ENCODE measurements at regions not wholly inside any gene's neighbourhood (a gene's known extent, or its start where the extent isn't known, plus 50 kb on each side); places are given as distances from the start of the nearest gene placed in this dataset.
A peak's percentile ranks its signal among the peaks of the same experiment; 100 is the strongest.
"Not testable (repeated sequence)": the region's sequence is repeated elsewhere in the genome, so short reads cannot be mapped to it uniquely, and the experiment has no call there.

DNA sequence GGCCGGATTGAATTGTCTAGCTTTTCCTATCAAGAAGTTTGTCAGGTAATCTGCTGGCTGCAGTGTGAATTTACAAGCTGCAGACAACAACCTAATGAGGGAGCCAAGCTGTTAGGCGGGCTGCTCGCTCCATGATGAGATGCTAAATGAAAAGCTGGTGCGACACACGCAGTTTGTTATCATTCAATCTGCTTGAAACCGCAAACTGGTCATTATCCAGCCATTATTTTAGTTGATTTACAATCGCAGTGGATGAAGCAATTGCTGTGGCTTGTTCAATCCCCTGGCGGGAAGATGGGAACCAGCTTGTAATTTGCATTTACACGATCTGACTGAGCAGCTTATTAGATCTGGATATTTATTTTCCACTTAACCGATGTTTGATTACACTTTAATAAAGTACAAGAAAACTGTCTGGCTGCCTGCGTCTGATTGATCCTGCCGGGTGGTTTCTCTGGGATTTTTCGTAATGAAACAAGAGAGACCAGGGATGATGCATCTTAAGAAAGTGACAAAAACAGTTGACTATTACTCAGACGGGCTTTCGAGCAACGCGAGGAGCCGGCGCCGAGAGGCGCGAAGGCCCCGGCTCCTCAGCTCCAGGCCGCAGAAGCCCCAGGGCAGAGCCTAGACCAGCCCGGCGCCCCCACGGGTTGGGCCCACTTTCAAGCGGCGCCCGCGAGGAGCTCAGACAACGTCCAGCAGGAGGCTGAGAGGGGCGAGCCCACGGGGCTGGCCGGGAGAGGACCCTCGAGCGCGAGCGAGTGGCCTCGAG lies 118.0 kb upstream of the BARHL2 start:
- ATAC-seq = no peak
- Mint-ChIP-seq H3K9me3 (no peaks in the 10 kb centered on the region), H3K27ac (no peak overlapping the region), H3K27me3 (peaks cover 100% of the 10 kb centered on the region), H3K4me1 (peaks cover 15% of the 10 kb centered on the region), H3K4me3 (peak overlapping the region; percentile 15), H3K36me3 (no peaks in the 10 kb centered on the region)

- Mint-ChIP-seq H3K9me3 (no peaks in the 10 kb centered on the region), H3K4me3 (no peak overlapping the region), H3K27me3 (peaks cover 100% of the 10 kb centered on the region), H3K36me3 (no peaks in the 10 kb centered on the region), H3K4me1 (peaks cover 15% of the 10 kb centered on the region), H3K27ac (no peak overlapping the region)
- ATAC-seq = no peak
Observed at GRCh38 chr1:90834354-90834885, 117.3 kb upstream of the BARHL2 start.

DNA sequence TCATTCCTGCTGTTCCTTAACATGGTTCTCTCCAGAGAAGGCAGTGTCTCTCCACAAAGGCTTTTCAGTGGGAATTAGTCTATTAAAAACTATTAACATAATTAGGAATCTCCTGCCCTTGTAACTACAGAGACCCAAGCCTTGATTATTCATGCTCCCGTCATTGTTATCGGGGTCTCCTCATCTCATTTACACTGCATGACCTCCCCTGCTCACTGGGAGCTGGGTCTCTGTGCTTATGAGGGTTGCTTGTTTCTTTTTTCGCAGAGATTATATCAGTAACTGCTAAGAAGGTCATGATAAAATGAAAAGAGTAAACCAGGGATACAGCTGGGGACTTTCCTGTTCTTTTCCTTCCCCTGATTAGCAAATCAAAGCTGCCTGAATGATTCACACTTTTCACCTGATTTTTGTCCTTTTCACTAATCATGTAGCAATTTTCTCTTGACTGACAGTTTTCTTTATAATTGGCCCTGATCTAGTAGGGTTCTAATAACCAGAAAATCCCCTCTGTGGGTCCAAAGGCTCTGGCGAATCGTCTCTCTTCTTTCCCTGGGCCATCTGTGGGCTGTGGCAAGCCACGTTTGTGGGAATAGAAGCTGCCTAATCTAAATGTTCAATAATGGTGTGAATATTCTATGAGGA lies 116.5 kb upstream of the BARHL2 start:
- Mint-ChIP-seq H3K36me3 (no peaks in the 10 kb centered on the region), H3K4me3 (no peak overlapping the region), H3K27me3 (peaks cover 92% of the 10 kb centered on the region), H3K9me3 (no peaks in the 10 kb centered on the region), H3K4me1 (peaks cover 15% of the 10 kb centered on the region), H3K27ac (no peak overlapping the region)
- no peak for ATAC-seq

GRCh38 chr1:90831910-90832309 lies 114.8 kb upstream of the BARHL2 start:
- H3K27me3 Mint-ChIP-seq = peaks cover 83% of the 10 kb centered on the region
- peaks cover 15% of the 10 kb centered on the region for H3K4me1 Mint-ChIP-seq
- H3K36me3 Mint-ChIP-seq = no peaks in the 10 kb centered on the region
- no peak overlapping the region for H3K27ac Mint-ChIP-seq
- no peak overlapping the region for H3K4me3 Mint-ChIP-seq
- ATAC-seq = no peak
- H3K9me3 Mint-ChIP-seq = no peaks in the 10 kb centered on the region

DNA sequence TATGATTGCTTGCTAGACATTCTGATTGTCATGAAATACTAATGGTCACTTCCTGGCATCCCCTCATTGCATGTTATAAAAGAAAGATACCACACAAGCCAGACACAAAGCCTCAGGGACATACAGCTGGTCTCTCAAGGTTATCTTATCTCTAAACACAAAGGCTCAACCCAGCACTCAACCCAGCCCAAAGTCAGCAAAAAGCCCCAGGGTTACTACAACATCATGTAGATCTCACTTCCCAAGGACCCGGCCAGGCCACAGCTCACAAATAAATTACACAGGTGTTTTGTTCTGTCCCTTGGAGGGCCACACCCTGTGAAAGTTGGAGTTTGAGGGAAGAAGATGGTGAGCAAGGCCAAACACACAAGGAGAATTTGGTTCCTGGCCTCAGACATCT lies 109.7 kb upstream of the BARHL2 start:
- H3K27ac Mint-ChIP-seq = no peak overlapping the region
- H3K4me3 Mint-ChIP-seq = no peak overlapping the region
- H3K36me3 Mint-ChIP-seq = no peaks in the 10 kb centered on the region
- H3K9me3 Mint-ChIP-seq = no peaks in the 10 kb centered on the region
- peaks cover 63% of the 10 kb centered on the region for H3K27me3 Mint-ChIP-seq
- no peaks in the 10 kb centered on the region for H3K4me1 Mint-ChIP-seq
- ATAC-seq = no peak

DNA sequence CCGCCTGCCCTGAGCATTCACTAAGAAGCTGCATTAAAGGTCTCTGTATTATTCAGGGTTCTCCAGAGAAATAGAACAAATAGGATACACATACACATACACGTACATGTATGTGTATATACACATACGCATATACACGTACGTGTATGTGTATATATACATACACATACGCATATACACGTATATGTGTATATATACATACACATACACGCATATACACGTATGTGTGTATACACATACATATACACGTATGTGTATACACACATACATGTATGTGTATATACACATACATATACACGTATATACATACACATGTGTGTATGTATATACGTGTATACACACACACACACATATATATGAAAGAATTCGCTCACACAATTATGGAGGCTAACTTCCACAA lies 108.9 kb upstream of the BARHL2 start:
- Mint-ChIP-seq H3K4me1 (no peaks in the 10 kb centered on the region), H3K27me3 (peaks cover 55% of the 10 kb centered on the region), H3K27ac (no peak overlapping the region), H3K36me3 (no peaks in the 10 kb centered on the region), H3K4me3 (no peak overlapping the region), H3K9me3 (no peaks in the 10 kb centered on the region)
- no peak for ATAC-seq

DNA sequence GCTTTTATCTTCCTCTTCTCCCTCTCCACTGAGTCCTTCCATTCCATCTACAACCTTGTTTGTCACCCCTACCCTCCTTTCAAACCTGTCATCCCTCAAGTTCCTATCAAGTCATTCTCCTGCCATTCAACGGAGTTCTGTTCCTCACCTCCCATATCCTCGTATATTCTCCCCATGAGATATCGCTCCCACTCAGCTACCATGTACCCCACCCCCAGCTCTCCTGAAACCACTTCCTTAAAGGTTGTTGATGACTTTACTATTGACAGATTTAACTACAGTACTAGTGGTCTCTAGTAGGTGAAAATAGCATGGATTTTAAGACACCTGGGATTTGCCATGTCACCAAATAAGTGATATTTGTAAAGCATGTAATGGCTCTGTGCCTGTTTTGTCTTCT lies 107.4 kb upstream of the BARHL2 start:
- H3K9me3 Mint-ChIP-seq = no peaks in the 10 kb centered on the region
- H3K36me3 Mint-ChIP-seq = no peaks in the 10 kb centered on the region
- H3K27me3 Mint-ChIP-seq = peaks cover 41% of the 10 kb centered on the region

GRCh38 chr1:90823686-90824085 lies 106.6 kb upstream of the BARHL2 start:
- Mint-ChIP-seq H3K4me3 (no peak overlapping the region), H3K9me3 (no peaks in the 10 kb centered on the region)

More for the DNA sequence above, 107.4 kb upstream of the BARHL2 start:
- Mint-ChIP-seq H3K4me1 (no peaks in the 10 kb centered on the region), H3K27ac (no peak overlapping the region), H3K4me3 (no peak overlapping the region)
- ATAC-seq = no peak

DNA sequence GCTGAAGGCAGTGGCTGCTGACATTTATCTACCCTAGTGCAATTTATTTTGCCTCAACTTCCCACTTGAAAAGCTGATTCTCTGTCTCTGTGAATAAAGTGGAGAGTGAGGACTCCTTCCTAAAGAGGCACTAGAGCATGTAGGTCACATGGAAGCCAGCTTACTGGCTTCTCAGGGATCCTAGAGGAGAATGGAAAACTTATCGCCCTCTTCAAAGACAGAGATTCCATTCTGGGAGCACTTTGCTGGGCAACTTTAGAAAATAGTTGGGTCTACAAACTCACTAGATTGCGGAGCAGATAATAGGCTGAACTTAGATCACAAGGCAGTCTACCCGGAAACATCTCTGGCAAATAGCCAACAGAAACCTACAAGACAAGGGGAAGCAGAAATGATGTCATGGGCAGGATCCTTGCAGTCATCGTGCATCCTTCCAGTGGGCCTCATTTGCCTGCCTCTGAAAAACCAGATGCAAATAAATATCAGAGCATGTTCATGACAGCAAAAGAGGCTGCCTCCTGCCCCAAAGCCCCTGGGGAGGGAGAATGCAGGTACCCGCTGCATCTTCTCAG lies 104.8 kb upstream of the BARHL2 start:
- H3K27ac Mint-ChIP-seq = no peak overlapping the region
- no peaks in the 10 kb centered on the region for H3K36me3 Mint-ChIP-seq
- peaks cover 39% of the 10 kb centered on the region for H3K27me3 Mint-ChIP-seq
- no peak overlapping the region for H3K4me3 Mint-ChIP-seq
- no peaks in the 10 kb centered on the region for H3K9me3 Mint-ChIP-seq
- H3K4me1 Mint-ChIP-seq = no peaks in the 10 kb centered on the region
- ATAC-seq = no peak

More at GRCh38 chr1:90823686-90824085, 106.6 kb upstream of the BARHL2 start:
- Mint-ChIP-seq H3K4me1 (no peaks in the 10 kb centered on the region), H3K36me3 (no peaks in the 10 kb centered on the region), H3K27ac (no peak overlapping the region), H3K27me3 (peaks cover 39% of the 10 kb centered on the region)
- ATAC-seq = no peak

GRCh38 chr1:90821152-90821787 lies 104.2 kb upstream of the BARHL2 start:
- peaks cover 41% of the 10 kb centered on the region for H3K27me3 Mint-ChIP-seq
- no peak for ATAC-seq
- H3K36me3 Mint-ChIP-seq = no peaks in the 10 kb centered on the region
- H3K4me1 Mint-ChIP-seq = no peaks in the 10 kb centered on the region
- no peaks in the 10 kb centered on the region for H3K9me3 Mint-ChIP-seq
- H3K27ac Mint-ChIP-seq = no peak overlapping the region
- H3K4me3 Mint-ChIP-seq = no peak overlapping the region

GRCh38 chr1:90820745-90821144 lies 103.6 kb upstream of the BARHL2 start:
- no peak overlapping the region for H3K4me3 Mint-ChIP-seq
- H3K27ac Mint-ChIP-seq = no peak overlapping the region
- H3K36me3 Mint-ChIP-seq = no peaks in the 10 kb centered on the region
- H3K9me3 Mint-ChIP-seq = no peaks in the 10 kb centered on the region
- H3K27me3 Mint-ChIP-seq = peaks cover 47% of the 10 kb centered on the region
- ATAC-seq = no peak
- H3K4me1 Mint-ChIP-seq = no peaks in the 10 kb centered on the region

DNA sequence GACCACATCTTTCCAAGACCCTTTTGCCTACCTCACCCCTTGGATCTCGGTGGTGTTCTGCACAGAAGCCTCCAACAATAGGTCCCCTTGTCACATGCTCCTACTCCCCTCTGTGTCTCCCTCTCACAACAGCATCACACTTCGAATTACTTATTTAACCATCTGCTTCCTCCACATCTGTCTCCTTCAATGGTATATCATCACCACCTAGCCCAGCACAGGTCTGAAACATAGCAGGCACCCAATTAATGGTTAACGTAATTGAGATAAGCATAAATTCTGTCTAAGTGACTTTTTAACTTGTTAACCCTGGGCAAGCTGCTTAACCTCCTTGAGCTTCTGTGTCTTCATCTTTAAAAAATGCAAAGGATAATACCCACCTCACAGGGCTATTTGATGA lies 100.3 kb upstream of the BARHL2 start:
- H3K4me1 Mint-ChIP-seq = no peaks in the 10 kb centered on the region
- H3K36me3 Mint-ChIP-seq = no peaks in the 10 kb centered on the region
- H3K4me3 Mint-ChIP-seq = no peak overlapping the region
- H3K27me3 Mint-ChIP-seq = peaks cover 21% of the 10 kb centered on the region
- H3K27ac Mint-ChIP-seq = no peak overlapping the region
- ATAC-seq = no peak
- no peaks in the 10 kb centered on the region for H3K9me3 Mint-ChIP-seq

GRCh38 chr1:90812237-90812636 lies 95.1 kb upstream of the BARHL2 start:
- not testable (repeated sequence) for H3K4me1 Mint-ChIP-seq, H3K9me3 Mint-ChIP-seq, H3K27ac Mint-ChIP-seq, H3K4me3 Mint-ChIP-seq, ATAC-seq, H3K36me3 Mint-ChIP-seq
- peaks cover 24% of the 10 kb centered on the region for H3K27me3 Mint-ChIP-seq

DNA sequence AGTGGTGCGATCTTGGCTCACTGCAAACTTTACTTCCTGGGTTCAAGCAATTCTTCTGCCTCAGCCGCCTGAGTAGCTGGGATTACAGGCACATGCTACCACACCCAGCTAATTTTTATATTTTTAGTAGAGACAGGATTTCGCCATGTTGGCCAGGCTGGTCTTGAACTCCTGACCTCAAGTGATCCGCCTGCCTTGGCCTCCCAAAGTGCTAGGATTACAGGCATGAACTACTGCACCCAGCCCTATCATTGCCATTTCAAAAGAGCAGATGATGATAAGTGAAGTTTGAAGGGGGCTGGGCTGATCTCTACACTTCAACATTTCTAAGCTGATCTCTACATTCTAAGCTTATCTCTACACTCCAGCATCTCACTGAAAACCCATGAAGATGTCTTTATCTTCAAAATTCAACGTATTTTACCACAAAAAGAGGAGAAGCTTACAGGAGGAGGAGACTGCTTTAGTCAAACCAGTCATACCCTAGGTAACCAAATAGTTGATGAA lies 94.4 kb upstream of the BARHL2 start:
- not testable (repeated sequence) for H3K4me3 Mint-ChIP-seq, H3K9me3 Mint-ChIP-seq, H3K36me3 Mint-ChIP-seq, ATAC-seq, H3K27ac Mint-ChIP-seq, H3K4me1 Mint-ChIP-seq
- H3K27me3 Mint-ChIP-seq = peaks cover 24% of the 10 kb centered on the region

DNA sequence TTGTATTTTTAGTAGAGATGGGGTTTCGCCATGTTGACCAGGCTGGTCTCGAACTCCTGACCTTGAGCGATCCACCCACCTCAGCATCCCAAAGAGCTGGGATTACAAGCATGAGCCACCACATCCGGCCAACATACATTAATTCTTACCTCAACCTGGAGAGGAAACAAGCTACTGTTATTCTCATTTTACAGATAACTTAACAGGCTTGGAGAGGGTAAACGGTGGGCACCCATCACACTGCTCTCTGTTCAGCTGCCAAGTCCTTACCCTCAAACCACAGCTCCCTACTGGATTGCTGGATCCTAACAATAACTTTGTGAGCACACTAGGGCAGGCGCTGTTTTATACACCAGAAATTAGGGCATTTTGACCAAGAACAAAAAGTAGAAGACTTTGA lies 93.6 kb upstream of the BARHL2 start:
- ATAC-seq = no peak
- Mint-ChIP-seq H3K36me3 (no peaks in the 10 kb centered on the region), H3K4me3 (no peak overlapping the region), H3K4me1 (no peaks in the 10 kb centered on the region), H3K27ac (no peak overlapping the region), H3K9me3 (peaks cover 3% of the 10 kb centered on the region), H3K27me3 (peaks cover 25% of the 10 kb centered on the region)

Data from stimulated activated memory B cell treated with anti-CD40 and anti-IgM and Interleukin-4, amounts not matched to agents 10 μg/mL and 1 μg/mL and 100 μg/mL, for 72 hours (primary cell).